ENCODE measurements at regions not wholly inside any gene's neighbourhood (a gene's known extent, or its start where the extent isn't known, plus 50 kb on each side); places are given as distances from the start of the nearest gene placed in this dataset.

- TF ChIP-seq CTCF (conservative IDR thresholded peaks at IDR 0.05; ENCODE audit: low read depth in 2 of 2) (peak; percentile 13 to 41; a peak in 2 of 4 replicates), POLR2AphosphoS5 (IDR thresholded peaks at IDR 0.05; ENCODE audit: low read depth) (no peak), STAT1 (IDR thresholded peaks at IDR 0.05; ENCODE audit: unreplicated experiment) (no peak), CREB1 (CRISPR knock-in tag; IDR thresholded peaks at IDR 0.05; ENCODE audit: low read depth) (no peak), EZH2phosphoT487 (IDR thresholded peaks at IDR 0.05; ENCODE audit: unreplicated experiment) (no peak), EZH2 (IDR thresholded peaks at IDR 0.05; ENCODE audit: low read depth, unreplicated experiment) (no peak), REST (IDR thresholded peaks at IDR 0.05; ENCODE audit: unreplicated experiment) (no peak), JUNB (IDR thresholded peaks at IDR 0.05; ENCODE audit: unreplicated experiment) (no peak), ZNF114 (CRISPR knock-in tag; IDR thresholded peaks at IDR 0.05) (no peak), ZNF331 (CRISPR knock-in tag; IDR thresholded peaks at IDR 0.05; ENCODE audit: low read depth) (no peak), ETS1 (IDR thresholded peaks at IDR 0.05) (no peak)
These were observed 126.1 kb upstream of the EFNA5 start for GRCh38 chr5:107796797-107797196.
